Astrocyte (in vitro differentiated cells and primary cell): ENCODE measurements at regions not wholly inside any gene's neighbourhood (a gene's known extent, or its start where the extent isn't known, plus 50 kb on each side); places are given as distances from the start of the nearest gene placed in this dataset.

ENCODE experiments used
- DNase-seq: peaks from one replicate; pipeline ENCODE4 v3.0.0-alpha.2; 2010; ENCODE audit warnings: low read depth
- FAIRE-seq: peaks from 2 replicates; lab custom pipeline; 2011; peaks lifted over from hg19 to GRCh38; lab: Jason Lieb, UNC
- H2AFZ ChIP-seq: 2 replicates; pipeline ENCODE4 v1.6.0; 2012; ENCODE audit warnings: low read depth, low read length, inconsistent platforms
- H3K27ac ChIP-seq: 2 replicates; pipeline ENCODE4 v1.5.1; 2011; ENCODE audit warnings: low read depth, low read length, inconsistent platforms
- H3K27me3 ChIP-seq: 2 replicates; pipeline ENCODE4 v1.6.0; 2011; ENCODE audit warnings: low read length, inconsistent platforms; ENCODE audit not compliant: insufficient read depth
- H3K36me3 ChIP-seq: 2 replicates; pipeline ENCODE4 v1.5.1; 2011; ENCODE audit warnings: low read length, inconsistent platforms; ENCODE audit not compliant: insufficient read depth
- H3K4me1 ChIP-seq: 2 replicates; pipeline ENCODE4 v1.5.1; 2011; ENCODE audit warnings: low read length, inconsistent platforms; ENCODE audit not compliant: insufficient read depth
- H3K4me2 ChIP-seq: 2 replicates; pipeline ENCODE4 v1.6.0; 2012; ENCODE audit warnings: low read length, inconsistent platforms
- H3K4me3 ChIP-seq: 2 replicates; pipeline ENCODE4 v1.5.1; 2011; ENCODE audit warnings: low read depth, mild to moderate bottlenecking, low read length, inconsistent platforms; ENCODE audit not compliant: insufficient read depth
- H3K79me2 ChIP-seq: 2 replicates; pipeline ENCODE4 v1.6.0; 2012; ENCODE audit warnings: mild to moderate bottlenecking, low read length, inconsistent platforms; ENCODE audit not compliant: insufficient read depth
- H3K9ac ChIP-seq: 2 replicates; pipeline ENCODE4 v1.6.0; 2012; ENCODE audit warnings: mild to moderate bottlenecking, low read length, inconsistent platforms
- H3K9me3 ChIP-seq: 2 replicates; pipeline ENCODE4 v1.5.1; 2012; ENCODE audit warnings: low read depth, mild to moderate bottlenecking, low read length, inconsistent platforms; ENCODE audit not compliant: insufficient read depth
- H4K20me1 ChIP-seq: 2 replicates; pipeline ENCODE4 v1.6.0; 2012; ENCODE audit warnings: low read length, inconsistent platforms; ENCODE audit not compliant: insufficient read depth
- H3K27ac Mint-ChIP-seq: one replicate; pipeline ENCODE4 v1.8.0; 2021; ENCODE audit warnings: mild to moderate bottlenecking, mixed read lengths; ENCODE audit not compliant: unreplicated experiment
- H3K27me3 Mint-ChIP-seq: one replicate; pipeline ENCODE4 v1.8.0; 2021; ENCODE audit warnings: low read depth, mixed read lengths; ENCODE audit not compliant: unreplicated experiment
- H3K36me3 Mint-ChIP-seq: one replicate; pipeline ENCODE4 v1.8.0; 2021; ENCODE audit warnings: low read depth, mixed read lengths; ENCODE audit not compliant: unreplicated experiment
- H3K4me1 Mint-ChIP-seq: one replicate; pipeline ENCODE4 v1.8.0; 2021; ENCODE audit warnings: low read depth, mixed read lengths; ENCODE audit not compliant: unreplicated experiment
- H3K4me3 Mint-ChIP-seq: one replicate; pipeline ENCODE4 v1.8.0; 2021; ENCODE audit warnings: mild to moderate bottlenecking, moderate library complexity, mixed read lengths; ENCODE audit not compliant: unreplicated experiment
- H3K9me3 Mint-ChIP-seq: one replicate; pipeline ENCODE4 v1.8.0; 2021; ENCODE audit warnings: mild to moderate bottlenecking, mixed read lengths; ENCODE audit not compliant: unreplicated experiment
- EZH2 ChIP-seq: IDR thresholded peaks from 2 replicates; pipeline ENCODE4 v1.6.1; 2012; ENCODE audit warnings: mild to moderate bottlenecking, low read length, inconsistent platforms; ENCODE audit not compliant: insufficient read depth
- TF ChIP-seq, protein P1 (sequence below): IDR thresholded peaks from 2 replicates; pipeline ENCODE4 v1.5.1; 2011; ENCODE audit warnings: low read depth, mild to moderate bottlenecking, inconsistent platforms, low read length, moderate library complexity; ENCODE audit not compliant: insufficient read depth

DNA sequence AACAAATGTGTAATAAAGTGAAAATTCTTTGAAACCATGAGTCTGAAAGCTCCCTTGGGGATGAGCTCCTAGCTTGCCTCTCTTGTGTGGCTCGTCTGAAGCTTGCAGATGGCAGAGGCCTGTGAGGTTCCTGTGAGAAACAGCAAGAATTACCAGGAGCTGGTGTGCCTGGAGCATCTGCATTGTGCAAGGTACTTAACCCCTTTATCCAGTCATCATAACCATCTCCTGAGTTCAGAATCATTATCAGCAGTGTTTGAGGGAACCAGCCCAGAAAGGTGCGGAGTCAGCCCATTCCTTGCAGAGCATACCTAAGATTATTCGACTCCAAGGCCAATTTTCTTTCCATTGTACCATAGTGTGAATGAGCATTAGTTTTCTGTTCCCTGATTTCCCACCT, 51.7 kb upstream of the TRA2B start:
- no peak for DNase-seq
- TF ChIP-seq, protein P1, sequence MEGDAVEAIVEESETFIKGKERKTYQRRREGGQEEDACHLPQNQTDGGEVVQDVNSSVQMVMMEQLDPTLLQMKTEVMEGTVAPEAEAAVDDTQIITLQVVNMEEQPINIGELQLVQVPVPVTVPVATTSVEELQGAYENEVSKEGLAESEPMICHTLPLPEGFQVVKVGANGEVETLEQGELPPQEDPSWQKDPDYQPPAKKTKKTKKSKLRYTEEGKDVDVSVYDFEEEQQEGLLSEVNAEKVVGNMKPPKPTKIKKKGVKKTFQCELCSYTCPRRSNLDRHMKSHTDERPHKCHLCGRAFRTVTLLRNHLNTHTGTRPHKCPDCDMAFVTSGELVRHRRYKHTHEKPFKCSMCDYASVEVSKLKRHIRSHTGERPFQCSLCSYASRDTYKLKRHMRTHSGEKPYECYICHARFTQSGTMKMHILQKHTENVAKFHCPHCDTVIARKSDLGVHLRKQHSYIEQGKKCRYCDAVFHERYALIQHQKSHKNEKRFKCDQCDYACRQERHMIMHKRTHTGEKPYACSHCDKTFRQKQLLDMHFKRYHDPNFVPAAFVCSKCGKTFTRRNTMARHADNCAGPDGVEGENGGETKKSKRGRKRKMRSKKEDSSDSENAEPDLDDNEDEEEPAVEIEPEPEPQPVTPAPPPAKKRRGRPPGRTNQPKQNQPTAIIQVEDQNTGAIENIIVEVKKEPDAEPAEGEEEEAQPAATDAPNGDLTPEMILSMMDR: no peak
- TF ChIP-seq EZH2: no peak
- H3K27ac Mint-ChIP-seq: no peak overlapping the region
- H3K9me3 ChIP-seq: no peaks in the 10 kb centered on the region
- H3K4me1 ChIP-seq: no peaks in the 10 kb centered on the region
- H3K27me3 Mint-ChIP-seq: peaks cover 35% of the 10 kb centered on the region
- no peaks in the 10 kb centered on the region for H3K36me3 Mint-ChIP-seq
- H3K4me1 Mint-ChIP-seq: peaks cover 8% of the 10 kb centered on the region
- FAIRE-seq: no peak
- peaks cover 11% of the 10 kb centered on the region for H3K9me3 Mint-ChIP-seq
- H3K4me3 ChIP-seq: no peak overlapping the region
- H3K27ac ChIP-seq: no peak overlapping the region
- no peak overlapping the region for H3K4me2 ChIP-seq
- H3K36me3 ChIP-seq: no peaks in the 10 kb centered on the region
- H4K20me1 ChIP-seq: no peaks in the 10 kb centered on the region
- H3K79me2 ChIP-seq: no peaks in the 10 kb centered on the region
- no peak overlapping the region for H3K4me3 Mint-ChIP-seq
- H3K27me3 ChIP-seq: peaks cover 3% of the 10 kb centered on the region
- H3K9ac ChIP-seq: no peak overlapping the region
- H2AFZ ChIP-seq: no peak overlapping the region

DNA sequence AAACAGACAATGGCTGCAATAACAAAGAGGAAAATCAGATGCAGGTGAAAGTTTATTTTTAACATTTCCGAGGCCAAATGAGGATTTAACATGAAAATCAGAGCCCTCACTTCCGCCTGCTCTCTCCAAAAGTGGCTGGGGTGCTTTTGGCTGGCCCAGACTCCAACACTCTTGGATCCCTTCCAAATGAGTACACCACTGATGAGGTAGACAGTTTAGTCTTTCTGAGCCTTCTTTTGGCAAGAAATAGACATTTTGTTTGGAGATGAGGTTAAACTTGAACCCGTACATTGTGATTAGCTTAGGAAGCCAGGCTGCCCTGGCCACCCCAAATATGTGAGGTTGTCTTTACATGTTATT, 51.0 kb upstream of the TRA2B start:
- H3K4me1 ChIP-seq: no peaks in the 10 kb centered on the region
- no peak overlapping the region for H3K9ac ChIP-seq
- Mint-ChIP-seq H3K36me3 (no peaks in the 10 kb centered on the region), H3K27me3 (peaks cover 35% of the 10 kb centered on the region), H3K9me3 (peaks cover 11% of the 10 kb centered on the region), H3K4me3 (no peak overlapping the region), H3K27ac (no peak overlapping the region), H3K4me1 (peaks cover 8% of the 10 kb centered on the region)
- H3K9me3 ChIP-seq: no peaks in the 10 kb centered on the region
- TF ChIP-seq, protein P1: no peak
- no peak for TF ChIP-seq EZH2
- FAIRE-seq (no peak), DNase-seq (no peak)
- H3K4me2 ChIP-seq: no peak overlapping the region
- no peak overlapping the region for H3K4me3 ChIP-seq
- H3K27me3 ChIP-seq: peaks cover 3% of the 10 kb centered on the region
- H3K36me3 ChIP-seq: no peaks in the 10 kb centered on the region
- H3K27ac ChIP-seq: no peak overlapping the region
- H2AFZ ChIP-seq: no peak overlapping the region
- no peaks in the 10 kb centered on the region for H4K20me1 ChIP-seq
- no peaks in the 10 kb centered on the region for H3K79me2 ChIP-seq

- peaks cover 3% of the 10 kb centered on the region for H3K27me3 ChIP-seq
- no peaks in the 10 kb centered on the region for H4K20me1 ChIP-seq
- Mint-ChIP-seq H3K4me1 (peaks cover 9% of the 10 kb centered on the region), H3K27ac (no peak overlapping the region), H3K27me3 (peaks cover 33% of the 10 kb centered on the region), H3K36me3 (no peaks in the 10 kb centered on the region), H3K9me3 (peaks cover 11% of the 10 kb centered on the region), H3K4me3 (no peak overlapping the region)
- FAIRE-seq (no peak), DNase-seq (no peak)
- TF ChIP-seq, protein P1: no peak
- TF ChIP-seq EZH2: no peak
- no peaks in the 10 kb centered on the region for H3K36me3 ChIP-seq
- no peaks in the 10 kb centered on the region for H3K79me2 ChIP-seq
- H3K4me2 ChIP-seq: no peak overlapping the region
- H3K27ac ChIP-seq: no peak overlapping the region
- no peak overlapping the region for H3K9ac ChIP-seq
- peaks cover 3% of the 10 kb centered on the region for H3K4me1 ChIP-seq
- no peak overlapping the region for H2AFZ ChIP-seq
- no peak overlapping the region for H3K4me3 ChIP-seq
- no peaks in the 10 kb centered on the region for H3K9me3 ChIP-seq
Measured at GRCh38 chr3:185988080-185988815, 50.4 kb upstream of the TRA2B start.
